Adipocyte (in vitro differentiated cells): ENCODE measurements at regions not wholly inside any gene's neighbourhood (a gene's known extent, or its start where the extent isn't known, plus 50 kb on each side); places are given as distances from the start of the nearest gene placed in this dataset.

Experiments
- DNase-seq: peaks from one replicate; pipeline ENCODE4 v3.0.0-alpha.2; 2015; ENCODE audit warnings: low read depth
- H3K27me3 ChIP-seq: replicated peaks from 2 replicates; pipeline ENCODE4 v1.7.0; 2013; ENCODE audit warnings: mild to moderate bottlenecking, low read length, moderate library complexity; ENCODE audit not compliant: control insufficient read depth, insufficient read depth
- H3K36me3 ChIP-seq: 2 replicates; pipeline ENCODE4 v1.7.0; 2013; ENCODE audit warnings: low read length, mild to moderate bottlenecking, moderate library complexity; ENCODE audit not compliant: control insufficient read depth, insufficient read depth, severe bottlenecking
- H3K4me1 ChIP-seq: 2 replicates; pipeline ENCODE4 v1.7.0; 2013; ENCODE audit warnings: mild to moderate bottlenecking, low read length, moderate library complexity; ENCODE audit not compliant: control insufficient read depth, insufficient read depth
- H3K4me3 ChIP-seq: 2 replicates; pipeline ENCODE4 v1.7.0; 2013; ENCODE audit warnings: mild to moderate bottlenecking, low read length, moderate library complexity
- H3K9ac ChIP-seq: 2 replicates; pipeline ENCODE4 v1.7.0; 2013; ENCODE audit warnings: mild to moderate bottlenecking, low read length, moderate library complexity
- H3K9me3 ChIP-seq: 2 replicates; pipeline ENCODE4 v1.7.0; 2013; ENCODE audit warnings: mild to moderate bottlenecking, low read length, moderate library complexity; ENCODE audit not compliant: control insufficient read depth

- no peaks in the 10 kb centered on the region for H3K36me3 ChIP-seq
- H3K9ac ChIP-seq, result no peak overlapping the region
- no peak overlapping the region for H3K4me3 ChIP-seq
- no peaks in the 10 kb centered on the region for H3K27me3 ChIP-seq
- no peak for DNase-seq
- H3K9me3 ChIP-seq, result no peaks in the 10 kb centered on the region
- H3K4me1 ChIP-seq, result no peaks in the 10 kb centered on the region
Observed at GRCh38 chr21:18630446-18630845, 226.9 kb upstream of the TMPRSS15 start.

GRCh38 chr21:18636897-18637296 is 233.3 kb upstream of the TMPRSS15 start:
- Histone ChIP-seq H3K27me3 (no peaks in the 10 kb centered on the region), H3K4me1 (no peaks in the 10 kb centered on the region), H3K4me3 (no peak overlapping the region), H3K9me3 (no peaks in the 10 kb centered on the region), H3K36me3 (no peaks in the 10 kb centered on the region), H3K9ac (no peak overlapping the region)
- DNase-seq, result no peak

- Histone ChIP-seq H3K4me1 (no peaks in the 10 kb centered on the region), H3K9me3 (no peaks in the 10 kb centered on the region), H3K27me3 (peaks cover 3% of the 10 kb centered on the region), H3K9ac (no peak overlapping the region), H3K4me3 (no peak overlapping the region), H3K36me3 (no peaks in the 10 kb centered on the region)
- no peak for DNase-seq
Observed at GRCh38 chr21:18646116-18646515, 242.5 kb upstream of the TMPRSS15 start.

- no peaks in the 10 kb centered on the region for H3K27me3 ChIP-seq
- H3K9ac ChIP-seq, result no peak overlapping the region
- H3K4me1 ChIP-seq, result no peaks in the 10 kb centered on the region
- H3K4me3 ChIP-seq, result no peak overlapping the region
- DNase-seq, result no peak
- H3K36me3 ChIP-seq, result no peaks in the 10 kb centered on the region
- H3K9me3 ChIP-seq, result no peaks in the 10 kb centered on the region
Observed at GRCh38 chr21:18655931-18656330, 252.3 kb upstream of the TMPRSS15 start.

GRCh38 chr21:18661842-18662241 is 258.3 kb upstream of the TMPRSS15 start:
- no peaks in the 10 kb centered on the region for H3K36me3 ChIP-seq
- H3K9ac ChIP-seq, result no peak overlapping the region
- no peaks in the 10 kb centered on the region for H3K9me3 ChIP-seq
- H3K27me3 ChIP-seq, result no peaks in the 10 kb centered on the region
- no peak for DNase-seq
- no peak overlapping the region for H3K4me3 ChIP-seq
- H3K4me1 ChIP-seq, result no peaks in the 10 kb centered on the region

GRCh38 chr21:18663663-18664062 is 260.1 kb upstream of the TMPRSS15 start:
- no peak for DNase-seq
- H3K27me3 ChIP-seq, result no peaks in the 10 kb centered on the region

GRCh38 chr21:18666725-18667124 is 263.1 kb upstream of the TMPRSS15 start:
- H3K4me1 ChIP-seq, result no peaks in the 10 kb centered on the region
- no peaks in the 10 kb centered on the region for H3K36me3 ChIP-seq
- no peak overlapping the region for H3K4me3 ChIP-seq
- DNase-seq, result no peak
- H3K27me3 ChIP-seq, result no peaks in the 10 kb centered on the region
- H3K9me3 ChIP-seq, result peaks cover 6% of the 10 kb centered on the region
- H3K9ac ChIP-seq, result no peak overlapping the region

More at GRCh38 chr21:18663663-18664062, 260.1 kb upstream of the TMPRSS15 start:
- no peak overlapping the region for H3K4me3 ChIP-seq
- H3K9ac ChIP-seq, result no peak overlapping the region
- no peaks in the 10 kb centered on the region for H3K36me3 ChIP-seq
- H3K4me1 ChIP-seq, result no peaks in the 10 kb centered on the region
- no peaks in the 10 kb centered on the region for H3K9me3 ChIP-seq

- Histone ChIP-seq H3K4me3 (no peak overlapping the region), H3K36me3 (no peaks in the 10 kb centered on the region), H3K9me3 (peaks cover 7% of the 10 kb centered on the region)
Observed at GRCh38 chr21:18673789-18674188, 270.2 kb upstream of the TMPRSS15 start.

GRCh38 chr21:18677632-18678031 is 274.0 kb upstream of the TMPRSS15 start:
- Histone ChIP-seq H3K4me3 (no peak overlapping the region), H3K27me3 (no peaks in the 10 kb centered on the region), H3K4me1 (no peaks in the 10 kb centered on the region), H3K36me3 (no peaks in the 10 kb centered on the region), H3K9ac (no peak overlapping the region), H3K9me3 (no peaks in the 10 kb centered on the region)
- no peak for DNase-seq

More at GRCh38 chr21:18673789-18674188, 270.2 kb upstream of the TMPRSS15 start:
- no peak for DNase-seq
- no peaks in the 10 kb centered on the region for H3K4me1 ChIP-seq
- H3K27me3 ChIP-seq, result no peaks in the 10 kb centered on the region
- H3K9ac ChIP-seq, result no peak overlapping the region

GRCh38 chr21:18705971-18706370 is 302.4 kb upstream of the TMPRSS15 start:
- Histone ChIP-seq H3K27me3 (no peaks in the 10 kb centered on the region), H3K4me3 (no peak overlapping the region), H3K9ac (no peak overlapping the region), H3K36me3 (no peaks in the 10 kb centered on the region), H3K9me3 (no peaks in the 10 kb centered on the region), H3K4me1 (no peaks in the 10 kb centered on the region)
- no peak for DNase-seq

- no peaks in the 10 kb centered on the region for H3K27me3 ChIP-seq
- no peak for DNase-seq
- peaks cover 3% of the 10 kb centered on the region for H3K9me3 ChIP-seq
- no peaks in the 10 kb centered on the region for H3K4me1 ChIP-seq
- H3K36me3 ChIP-seq, result no peaks in the 10 kb centered on the region
- H3K4me3 ChIP-seq, result no peak overlapping the region
- H3K9ac ChIP-seq, result no peak overlapping the region
Observed at GRCh38 chr21:18711662-18712061, 308.1 kb upstream of the TMPRSS15 start.

- peaks cover 3% of the 10 kb centered on the region for H3K9me3 ChIP-seq
- no peaks in the 10 kb centered on the region for H3K27me3 ChIP-seq
- no peak overlapping the region for H3K4me3 ChIP-seq
- H3K9ac ChIP-seq, result no peak overlapping the region
- no peaks in the 10 kb centered on the region for H3K4me1 ChIP-seq
- DNase-seq, result no peak
- no peaks in the 10 kb centered on the region for H3K36me3 ChIP-seq
Observed at GRCh38 chr21:18715606-18716005, 312.0 kb upstream of the TMPRSS15 start.
